OCI-LY3 (cell line): ENCODE measurements at regions not wholly inside any gene's neighbourhood (a gene's known extent, or its start where the extent isn't known, plus 50 kb on each side); places are given as distances from the start of the nearest gene placed in this dataset.
"Not testable (repeated sequence)": the region's sequence is repeated elsewhere in the genome, so short reads cannot be mapped to it uniquely, and the experiment has no call there.

ENCODE experiments used
- H2AFZ ChIP-seq: fragments of 200-600, 300-600 bp; shearing (Covaris generic); 2 replicates; pipeline ENCODE4 v1.6.0; 2014; ENCODE audit warnings: antibody characterized with exemption, low read depth, low read length
- H3K27ac ChIP-seq: fragments of 200-600, 300-600 bp; sonication (generic); 2 replicates; pipeline ENCODE4 v1.5.1; 2014; ENCODE audit warnings: mild to moderate bottlenecking, low read length, moderate library complexity, mixed read lengths
- H3K27me3 ChIP-seq: fragments of 200-600, 300-600 bp; sonication (generic); 2 replicates; pipeline ENCODE4 v1.6.1; 2014; ENCODE audit warnings: low read depth, low read length, mixed read lengths
- H3K36me3 ChIP-seq: fragments of 200-600, 300-600 bp; sonication (generic); replicated peaks from 2 replicates; pipeline ENCODE3; 2014; ENCODE audit warnings: low read depth, low read length, mixed read lengths
- H3K4me1 ChIP-seq: fragments of 300-600, 200-600 bp; sonication (generic); 2 replicates; pipeline ENCODE4 v1.6.1; 2014; ENCODE audit warnings: low read length, mixed read lengths
- H3K4me2 ChIP-seq: fragments of 200-600, 300-600 bp; sonication (generic); 2 replicates; pipeline ENCODE4 v1.6.1; 2014; ENCODE audit warnings: low read length, mixed read lengths
- H3K4me3 ChIP-seq: fragments of 300-600, 200-600 bp; sonication (generic); 2 replicates; pipeline ENCODE4 v1.5.1; 2014; ENCODE audit warnings: antibody characterized with exemption, mild to moderate bottlenecking, low read length, moderate library complexity
- H3K79me2 ChIP-seq: fragments of 300-600, 200-600 bp; shearing (Covaris generic); 2 replicates; pipeline ENCODE4 v1.6.1; 2014; ENCODE audit warnings: mild to moderate bottlenecking, low read length, mixed read lengths
- H3K9ac ChIP-seq: fragments of 300-600, 200-600 bp; shearing (Covaris generic); 2 replicates; pipeline ENCODE4 v1.6.0; 2014; ENCODE audit warnings: mild to moderate bottlenecking, low read length, moderate library complexity
- H3K9me3 ChIP-seq: fragments of 200-600, 300-600 bp; shearing (Covaris generic); 2 replicates; pipeline ENCODE4 v1.6.1; 2014; ENCODE audit warnings: low read length, mixed read lengths; ENCODE audit not compliant: insufficient read depth
- H4K20me1 ChIP-seq: fragments of 200-600, 300-600 bp; sonication (generic); 2 replicates; pipeline ENCODE4 v1.6.1; 2016; ENCODE audit warnings: low read length, mixed read lengths; ENCODE audit not compliant: insufficient read depth
- EZH2phosphoT487 ChIP-seq: fragments of 200-600 bp; shearing (Covaris generic); IDR thresholded peaks from 2 replicates; pipeline ENCODE4 v1.6.1; 2018; ENCODE audit warnings: antibody characterized with exemption, mixed run types, low read depth
- TF ChIP-seq, protein P1 (sequence below): fragments of 200-600, 300-600 bp; sonication (generic); IDR thresholded peaks from 2 replicates; pipeline ENCODE4 v1.5.1; 2014; ENCODE audit warnings: antibody characterized with exemption, low read length, low read depth

DNA sequence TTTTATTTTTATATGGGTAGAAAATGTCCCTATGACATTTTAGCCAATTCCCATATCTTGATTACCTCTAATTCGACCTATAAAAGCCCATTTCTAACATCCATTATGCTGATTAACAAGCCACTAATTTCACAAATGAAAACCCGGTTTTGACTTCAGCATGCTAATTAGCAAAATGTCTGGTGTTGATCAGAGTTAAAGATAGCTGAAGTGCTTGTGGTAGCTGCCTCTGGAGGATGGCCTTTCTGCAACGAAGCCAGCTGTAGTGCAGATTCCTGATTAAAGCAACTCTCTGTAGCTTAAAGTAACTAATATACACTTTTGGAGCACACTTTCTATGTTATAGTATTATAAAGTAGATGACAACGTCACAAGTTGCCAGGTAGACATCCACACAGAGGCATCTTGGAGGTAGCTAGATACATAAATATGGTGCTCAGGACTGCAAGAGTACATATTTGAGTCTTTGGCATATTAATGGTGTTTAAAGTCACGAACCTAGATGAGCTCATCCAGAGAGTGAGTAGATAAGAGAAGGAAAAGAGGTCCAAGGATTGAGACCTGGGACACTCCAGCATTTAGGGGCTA lies 239.5 kb downstream of the BRINP2 start:
- H2AFZ ChIP-seq = peak overlapping the region; percentile 76; the same call in 1 of the 2 replicates

DNA sequence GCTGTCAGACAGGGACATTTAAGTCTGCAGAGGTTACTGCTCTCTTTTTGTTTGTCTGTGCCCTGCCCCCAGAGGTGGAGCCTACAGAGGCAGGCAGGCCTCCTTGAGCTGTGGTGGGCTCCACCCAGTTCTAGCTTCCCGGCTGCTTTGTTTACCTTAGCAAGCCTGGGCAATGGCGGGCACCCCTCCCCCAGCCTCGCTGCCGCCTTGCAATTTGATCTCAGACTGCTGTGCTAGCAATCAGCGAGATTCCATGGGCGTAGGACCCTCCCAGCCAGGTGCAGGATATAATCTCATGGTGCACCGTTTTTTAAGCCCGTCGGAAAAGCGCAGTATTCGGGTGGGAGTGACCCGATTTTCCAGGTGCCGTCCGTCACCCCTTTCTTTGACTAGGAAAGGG lies 235.6 kb downstream of the BRINP2 start:
- not testable (repeated sequence) for H4K20me1 ChIP-seq, H3K79me2 ChIP-seq, H3K4me2 ChIP-seq, H3K9ac ChIP-seq, H2AFZ ChIP-seq, H3K4me3 ChIP-seq, H3K27me3 ChIP-seq, H3K27ac ChIP-seq, H3K9me3 ChIP-seq, H3K4me1 ChIP-seq, H3K36me3 ChIP-seq

More for the DNA sequence above, 239.5 kb downstream of the BRINP2 start:
- no peaks in the 10 kb centered on the region for H3K79me2 ChIP-seq
- H3K36me3 ChIP-seq = no peaks in the 10 kb centered on the region
- no peaks in the 10 kb centered on the region for H3K9me3 ChIP-seq
- TF ChIP-seq EZH2phosphoT487 = no peak
- TF ChIP-seq, protein P1, sequence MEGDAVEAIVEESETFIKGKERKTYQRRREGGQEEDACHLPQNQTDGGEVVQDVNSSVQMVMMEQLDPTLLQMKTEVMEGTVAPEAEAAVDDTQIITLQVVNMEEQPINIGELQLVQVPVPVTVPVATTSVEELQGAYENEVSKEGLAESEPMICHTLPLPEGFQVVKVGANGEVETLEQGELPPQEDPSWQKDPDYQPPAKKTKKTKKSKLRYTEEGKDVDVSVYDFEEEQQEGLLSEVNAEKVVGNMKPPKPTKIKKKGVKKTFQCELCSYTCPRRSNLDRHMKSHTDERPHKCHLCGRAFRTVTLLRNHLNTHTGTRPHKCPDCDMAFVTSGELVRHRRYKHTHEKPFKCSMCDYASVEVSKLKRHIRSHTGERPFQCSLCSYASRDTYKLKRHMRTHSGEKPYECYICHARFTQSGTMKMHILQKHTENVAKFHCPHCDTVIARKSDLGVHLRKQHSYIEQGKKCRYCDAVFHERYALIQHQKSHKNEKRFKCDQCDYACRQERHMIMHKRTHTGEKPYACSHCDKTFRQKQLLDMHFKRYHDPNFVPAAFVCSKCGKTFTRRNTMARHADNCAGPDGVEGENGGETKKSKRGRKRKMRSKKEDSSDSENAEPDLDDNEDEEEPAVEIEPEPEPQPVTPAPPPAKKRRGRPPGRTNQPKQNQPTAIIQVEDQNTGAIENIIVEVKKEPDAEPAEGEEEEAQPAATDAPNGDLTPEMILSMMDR = no peak
- no peak overlapping the region for H3K9ac ChIP-seq
- H3K27me3 ChIP-seq = peaks cover 15% of the 10 kb centered on the region
- H4K20me1 ChIP-seq = no peaks in the 10 kb centered on the region
- 0 out of 2 replicates have a peak overlapping the region, but pooled peaks have one; percentile 4 for H3K4me2 ChIP-seq
- H3K27ac ChIP-seq = no peak overlapping the region
- peaks cover 4% of the 10 kb centered on the region for H3K4me1 ChIP-seq
- no peak overlapping the region for H3K4me3 ChIP-seq

DNA sequence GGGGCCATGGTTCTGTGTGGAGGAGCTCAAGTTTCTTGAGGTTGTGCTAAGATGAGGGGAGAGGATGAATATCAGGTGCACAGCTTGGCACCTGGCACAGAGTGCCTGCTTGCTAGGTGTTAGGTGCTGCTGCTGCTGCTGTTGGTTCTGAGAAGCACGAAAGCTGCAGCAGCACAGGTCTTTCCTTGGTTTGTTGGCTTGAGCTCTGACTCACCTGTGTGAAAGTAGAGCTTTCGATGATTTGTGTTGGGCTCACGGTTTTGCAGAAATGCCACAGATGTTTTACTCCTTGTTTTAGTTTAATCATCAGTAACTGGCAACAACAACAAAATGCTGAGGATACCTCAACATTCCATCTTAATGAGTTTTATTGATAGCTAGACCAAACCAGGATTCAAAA lies 221.6 kb downstream of the BRINP2 start:
- Histone ChIP-seq H3K79me2 (no peaks in the 10 kb centered on the region), H3K9me3 (no peaks in the 10 kb centered on the region), H3K4me3 (no peak overlapping the region), H3K4me2 (no peak overlapping the region), H3K27ac (no peak overlapping the region), H3K9ac (no peak overlapping the region), H2AFZ (no peak overlapping the region; the same call in 1 of the 2 replicates), H4K20me1 (no peaks in the 10 kb centered on the region), H3K36me3 (no peaks in the 10 kb centered on the region), H3K27me3 (no peaks in the 10 kb centered on the region), H3K4me1 (peaks cover under 1% of the 10 kb centered on the region)
- TF ChIP-seq, protein P1 = no peak
- TF ChIP-seq EZH2phosphoT487 = no peak

DNA sequence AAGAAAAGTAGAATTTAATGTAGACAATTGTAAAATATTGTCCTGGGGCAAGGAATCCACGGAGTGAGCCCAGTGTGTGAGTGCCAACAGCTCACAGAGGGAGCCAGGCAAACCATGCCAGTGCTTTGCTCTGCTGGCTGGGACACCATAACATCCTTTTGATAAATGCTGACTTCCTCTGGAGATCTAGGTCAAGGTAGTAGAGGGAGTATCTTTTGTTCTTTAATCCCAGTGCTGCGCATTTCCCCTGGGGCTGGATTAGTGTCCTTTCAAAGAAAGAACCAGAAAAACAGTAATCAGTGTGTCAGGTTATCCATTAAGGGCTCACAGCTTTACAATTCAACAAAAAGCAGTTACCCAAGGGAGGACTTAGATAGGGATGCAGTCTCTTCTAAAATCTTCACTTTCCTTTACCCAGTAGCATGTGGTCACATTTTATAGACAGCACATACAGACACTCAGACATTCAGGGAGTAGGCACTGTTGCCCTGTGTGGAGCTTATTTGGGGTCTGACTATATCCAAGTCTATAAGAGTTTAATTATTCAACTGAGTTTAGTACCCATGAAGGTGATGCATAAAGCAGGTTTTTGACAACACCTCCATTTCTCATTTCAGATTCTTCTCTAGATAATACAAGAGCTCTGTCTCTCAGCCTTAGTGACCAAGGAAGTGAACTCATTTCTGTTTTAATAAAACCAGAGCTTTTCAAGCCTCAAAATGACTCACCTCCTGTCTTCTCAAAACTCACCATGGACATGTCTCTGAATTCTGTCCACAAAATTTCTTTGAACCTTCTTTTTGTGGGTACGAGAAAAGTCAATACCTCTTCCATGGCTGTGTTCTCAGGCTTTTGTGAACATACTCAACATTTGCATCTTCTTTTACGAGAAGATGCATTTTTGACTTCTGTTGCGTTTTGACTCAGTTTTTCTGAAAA lies 215.3 kb downstream of the BRINP2 start:
- Histone ChIP-seq H3K4me3 (peak overlapping the region; percentile 25), H3K4me2 (peak overlapping the region; percentile 46), H3K27me3 (no peaks in the 10 kb centered on the region), H3K27ac (peak overlapping the region; percentile 84), H3K9ac (peak overlapping the region; percentile 27), H2AFZ (peak overlapping the region; percentile 8; the same call in 1 of the 2 replicates), H3K9me3 (no peaks in the 10 kb centered on the region), H3K79me2 (no peaks in the 10 kb centered on the region), H3K4me1 (peaks cover 22% of the 10 kb centered on the region), H3K36me3 (no peaks in the 10 kb centered on the region), H4K20me1 (no peaks in the 10 kb centered on the region)
- TF ChIP-seq, protein P1 = no peak
- TF ChIP-seq EZH2phosphoT487 = no peak
